NCI-H146 (cell line): ENCODE measurements at regions not wholly inside any gene's neighbourhood (a gene's known extent, or its start where the extent isn't known, plus 50 kb on each side); places are given as distances from the start of the nearest gene placed in this dataset.
"Not testable (repeated sequence)": the region's sequence is repeated elsewhere in the genome, so short reads cannot be mapped to it uniquely, and the experiment has no call there.

Experiments used
- DNase-seq: peaks from one replicate; lab custom pipeline; 2025; lab: John Stamatoyannopoulos, UW

DNA sequence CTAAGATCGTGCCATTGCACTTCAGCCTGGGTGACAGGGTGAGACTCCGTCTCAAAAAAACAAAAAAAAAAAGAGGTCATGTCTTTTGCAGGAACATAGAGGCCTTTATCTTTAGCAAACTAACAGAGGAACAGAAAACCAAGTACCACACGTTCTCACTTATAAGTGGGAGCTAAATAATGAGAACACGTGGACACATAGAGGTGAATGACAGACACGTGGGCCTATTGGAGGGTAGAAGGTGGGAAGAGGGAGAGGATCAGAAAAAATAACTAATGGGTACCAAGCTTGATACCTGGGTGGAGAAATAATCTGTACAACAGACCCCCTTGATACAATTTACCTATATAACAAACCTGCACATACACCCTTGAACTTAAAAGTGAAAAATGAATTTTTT lies 401.4 kb upstream of the NAALADL2 start:
- no peak for DNase-seq

DNA sequence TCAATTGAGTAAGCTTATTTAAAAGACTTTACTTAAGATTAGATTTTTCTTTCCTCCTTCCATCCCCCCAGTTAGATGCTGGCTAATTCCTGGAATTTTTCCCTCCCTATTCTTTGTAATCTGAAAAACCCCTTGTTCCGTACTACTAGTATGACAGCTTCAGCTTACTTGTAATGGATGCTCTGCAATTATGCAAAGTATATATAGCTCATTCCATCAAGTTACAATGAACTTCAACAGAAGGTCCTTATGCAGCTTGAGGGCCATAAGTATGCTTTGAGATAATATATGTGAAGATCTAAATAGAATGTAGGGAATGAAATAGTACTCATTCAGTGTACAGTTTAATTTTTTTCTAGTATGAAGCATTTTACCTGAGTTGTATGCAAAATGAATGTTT lies 398.3 kb upstream of the NAALADL2 start:
- no peak for DNase-seq

GRCh38 chr3:174462916-174463315 lies 396.2 kb upstream of the NAALADL2 start:
- peak; percentile 25 for DNase-seq

- DNase-seq, result no peak
Measured at GRCh38 chr3:174465177-174465576, 394.0 kb upstream of the NAALADL2 start.

DNA sequence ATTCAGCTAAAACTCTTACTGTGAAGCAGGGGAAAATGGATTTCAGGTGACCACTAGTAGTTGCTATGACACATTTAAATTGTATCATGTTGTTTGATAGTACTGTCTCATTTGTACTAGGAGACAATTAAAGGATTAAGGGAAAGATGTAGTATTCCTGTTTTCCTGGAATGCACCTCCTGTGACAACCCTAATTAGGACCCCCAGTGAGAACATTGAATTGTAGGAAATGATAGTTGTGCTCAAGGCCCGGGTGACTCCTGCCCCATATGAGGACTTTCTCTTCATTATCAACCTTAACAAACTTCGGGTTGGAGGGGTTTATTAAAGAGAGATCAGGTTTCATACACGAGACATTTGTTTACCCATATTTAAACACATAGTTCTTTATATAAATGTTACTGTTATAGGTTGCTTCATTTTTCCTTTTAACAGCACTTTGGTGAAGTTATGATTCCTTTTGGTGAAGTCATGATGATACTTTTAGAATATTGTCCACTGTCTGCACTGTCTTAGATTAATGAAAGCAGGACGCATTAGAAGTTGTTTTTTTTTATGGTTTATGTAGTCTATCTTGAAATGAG lies 392.6 kb upstream of the NAALADL2 start:
- peak; percentile 43 for DNase-seq

- DNase-seq, result no peak
Measured at GRCh38 chr3:174477491-174477890, 381.6 kb upstream of the NAALADL2 start.

DNA sequence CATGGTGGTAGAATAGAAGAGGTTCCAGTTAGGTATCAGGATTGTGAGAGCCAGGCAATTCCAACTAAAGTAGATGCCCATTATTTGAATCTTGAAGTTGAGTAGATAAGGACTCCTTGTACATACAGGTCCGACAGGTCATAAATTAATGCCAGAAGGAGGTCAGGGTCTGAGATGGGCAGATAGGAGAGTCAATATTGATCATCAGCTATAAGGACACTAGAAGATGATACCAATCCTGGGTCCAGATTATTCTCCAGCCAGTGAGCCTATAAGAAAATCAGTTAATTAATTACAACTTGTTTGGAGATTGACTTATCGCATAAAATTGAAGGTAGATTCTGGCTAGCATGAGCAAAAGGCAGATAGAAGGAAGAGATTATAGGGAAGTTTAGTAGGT lies 378.4 kb upstream of the NAALADL2 start:
- DNase-seq, result no peak

- no peak for DNase-seq
Measured at GRCh38 chr3:174482541-174482940, 376.6 kb upstream of the NAALADL2 start.

DNA sequence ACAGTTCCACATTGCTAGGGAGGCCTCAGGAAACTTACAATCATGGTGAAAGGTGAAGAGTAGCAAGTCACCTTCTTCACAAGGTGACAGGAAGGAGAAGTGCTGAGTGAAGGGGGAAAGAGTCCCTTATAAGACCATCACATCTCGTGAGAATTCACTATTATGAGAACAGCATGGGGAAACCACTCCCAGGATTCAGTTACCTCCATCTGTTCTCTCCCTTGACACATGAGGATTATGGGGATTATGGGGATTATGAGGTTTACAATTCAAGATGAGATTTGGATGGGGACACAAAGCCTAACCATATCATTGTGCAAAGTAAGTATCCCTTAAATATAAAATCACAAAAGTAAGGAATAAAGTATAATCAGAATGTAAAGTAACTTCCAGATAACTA lies 375.9 kb upstream of the NAALADL2 start:
- no peak for DNase-seq

GRCh38 chr3:174483856-174484255 lies 375.3 kb upstream of the NAALADL2 start:
- DNase-seq, result not testable (repeated sequence)

- no peak for DNase-seq
Measured at GRCh38 chr3:174488527-174488926, 370.6 kb upstream of the NAALADL2 start.

DNA sequence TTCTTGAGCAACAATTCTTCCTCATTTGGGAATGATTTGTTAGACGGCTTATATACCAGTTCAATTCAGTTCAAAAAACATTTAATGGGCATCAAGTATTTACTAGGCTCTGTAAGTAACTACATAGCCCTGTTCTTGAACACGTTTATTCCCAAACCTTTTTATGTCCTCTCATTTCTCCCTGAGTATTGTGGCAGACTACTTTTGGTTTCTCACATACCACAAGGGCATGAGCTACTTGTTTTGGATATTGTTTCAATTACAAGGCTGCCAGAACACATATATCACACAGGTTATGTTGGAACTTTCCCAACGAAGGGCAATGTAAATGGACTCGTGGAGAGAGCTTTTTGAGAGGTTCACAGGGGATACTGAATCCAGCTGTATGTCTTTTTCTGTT lies 363.8 kb upstream of the NAALADL2 start:
- no peak for DNase-seq

DNA sequence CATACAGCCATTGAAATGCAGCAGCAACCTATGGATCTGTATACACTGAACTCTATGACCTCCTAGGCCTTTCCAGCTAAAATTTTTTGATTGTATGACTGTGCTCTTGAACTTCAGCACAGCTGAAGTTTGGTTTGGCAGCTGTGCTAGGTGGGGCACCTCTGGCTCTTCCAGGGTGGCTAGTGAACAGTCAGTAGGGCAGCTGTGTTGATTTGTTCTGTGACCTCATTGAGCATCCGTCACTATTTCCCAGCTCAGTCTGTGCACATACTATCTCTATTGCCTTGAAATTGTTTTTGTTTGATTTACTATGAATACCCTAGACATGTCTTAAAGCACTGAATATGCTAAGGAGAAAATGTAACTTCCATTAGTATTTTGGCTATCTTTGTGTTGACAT lies 363.2 kb upstream of the NAALADL2 start:
- DNase-seq, result no peak

- DNase-seq, result no peak
Measured at GRCh38 chr3:174498638-174499037, 360.5 kb upstream of the NAALADL2 start.

DNA sequence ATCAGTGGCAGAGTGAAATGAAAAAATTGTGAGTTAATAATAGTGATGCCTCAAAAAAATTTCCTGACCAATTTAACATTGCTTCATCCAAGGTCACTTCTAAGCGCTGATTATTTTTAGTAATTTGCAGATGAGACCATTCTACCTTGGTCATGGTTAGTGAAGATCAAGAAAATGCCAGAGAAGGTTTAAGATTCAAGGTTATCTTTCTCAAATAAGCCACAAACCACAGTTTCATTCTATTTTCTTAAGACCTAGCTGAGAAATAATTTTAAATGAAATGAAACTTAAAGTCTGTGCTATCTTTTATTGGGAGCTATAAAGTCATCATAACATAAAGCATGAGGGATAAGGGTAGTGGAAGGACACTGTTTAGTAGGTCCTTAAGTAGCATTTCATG lies 353.9 kb upstream of the NAALADL2 start:
- DNase-seq, result no peak

- no peak for DNase-seq
Measured at GRCh38 chr3:174524203-174524602, 334.9 kb upstream of the NAALADL2 start.

DNA sequence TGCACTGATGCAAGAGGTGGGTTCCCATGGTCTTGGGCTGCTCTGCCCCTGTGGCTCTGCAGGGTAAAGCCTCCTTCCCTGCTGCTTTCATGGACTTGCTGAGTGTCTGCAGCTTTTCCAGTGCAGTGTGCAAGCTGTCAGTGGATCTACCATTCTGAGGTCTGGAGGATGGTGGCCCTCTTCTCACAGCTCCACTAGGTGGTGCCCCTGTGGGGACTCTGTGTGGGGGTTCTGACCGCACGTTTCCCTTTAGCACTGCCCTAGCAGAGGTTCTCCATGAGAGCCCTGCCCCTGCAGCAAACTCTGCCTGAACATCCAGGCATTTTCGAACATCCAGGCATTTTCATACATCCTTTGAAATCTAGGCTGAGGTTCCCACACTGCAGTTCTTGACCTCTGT lies 329.8 kb upstream of the NAALADL2 start:
- DNase-seq, result peak; percentile 34

- no peak for DNase-seq
Measured at GRCh38 chr3:174531262-174531982, 327.7 kb upstream of the NAALADL2 start.

GRCh38 chr3:174532216-174532615 lies 326.9 kb upstream of the NAALADL2 start:
- DNase-seq, result no peak

- DNase-seq, result no peak
Measured at GRCh38 chr3:174532776-174533175, 326.4 kb upstream of the NAALADL2 start.

- no peak for DNase-seq
Measured at GRCh38 chr3:174533286-174533685, 325.8 kb upstream of the NAALADL2 start.

DNA sequence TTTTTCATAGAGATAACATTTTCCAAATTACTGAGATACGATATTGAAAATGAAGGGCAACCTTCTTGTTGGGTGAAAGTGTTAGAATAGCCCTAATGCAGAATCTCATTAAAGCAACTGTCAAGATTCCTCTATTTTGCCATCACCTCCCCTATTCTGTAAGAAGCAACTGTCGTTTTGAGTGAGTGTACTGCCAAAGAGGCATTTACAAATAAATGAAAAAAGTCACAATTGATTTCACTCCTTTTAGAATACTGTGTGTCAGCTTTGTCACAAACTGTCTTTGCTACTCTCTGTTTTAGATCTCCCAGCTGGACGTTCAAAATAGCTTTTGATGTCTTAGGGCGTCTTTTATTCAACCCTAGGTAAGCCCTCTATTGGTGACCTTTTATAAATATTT lies 322.8 kb upstream of the NAALADL2 start:
- peak; percentile 51 for DNase-seq

DNA sequence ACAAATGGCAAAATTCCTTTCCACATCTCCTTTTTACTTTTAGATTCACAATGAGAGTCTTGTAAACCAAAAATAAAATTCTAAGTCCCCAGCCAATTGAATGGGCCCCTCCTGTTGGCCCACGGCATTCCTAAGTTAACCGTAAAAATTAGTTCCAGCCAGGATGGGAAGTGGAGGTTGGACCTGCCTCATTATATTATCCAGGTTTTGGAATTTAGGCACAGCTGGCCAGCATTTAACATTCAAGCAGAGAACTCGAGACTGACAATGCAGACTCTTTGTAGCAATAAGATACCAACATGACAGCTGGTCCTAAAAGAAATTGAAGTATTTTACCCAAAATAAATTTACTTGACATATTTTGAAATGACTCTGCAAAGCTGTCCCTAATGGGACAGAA lies 321.0 kb upstream of the NAALADL2 start:
- no peak for DNase-seq
